Stimulated activated naive B cell treated with anti-CD40 and anti-IgM and Interleukin-4, amounts not matched to agents 10 μg/mL and 1 μg/mL and 100 μg/mL, for 72 hours (primary cell): ENCODE measurements at regions not wholly inside any gene's neighbourhood (a gene's known extent, or its start where the extent isn't known, plus 50 kb on each side); places are given as distances from the start of the nearest gene placed in this dataset.

Source experiments
- ATAC-seq, 2 donors: fragments of 150-1000 bp; cut with Tn5 transposase; replicated peaks; 2 replicates each; pipeline ENCODE4 v1.10.0; 2021; ENCODE audit warnings: moderate library complexity in 1 of 2
- DNase-seq: peaks from one replicate; pipeline ENCODE4 v3.0.0; 2021
- H3K27ac Mint-ChIP-seq: one replicate; pipeline ENCODE4 v1.8.0; 2022; ENCODE audit warnings: mild to moderate bottlenecking, mixed read lengths
- H3K27me3 Mint-ChIP-seq, 2 donors: one replicate each; pipeline ENCODE4 v1.8.0; 2022; ENCODE audit warnings: mixed read lengths in 2 of 2
- H3K36me3 Mint-ChIP-seq, 2 donors: one replicate each; pipeline ENCODE4 v1.8.0; 2022; ENCODE audit warnings: mixed read lengths in 2 of 2, mild to moderate bottlenecking in 1 of 2
- H3K4me1 Mint-ChIP-seq, 2 donors: one replicate each; pipeline ENCODE4 v1.8.0; 2022; ENCODE audit warnings: mixed read lengths in 2 of 2, mild to moderate bottlenecking in 1 of 2
- H3K4me3 Mint-ChIP-seq, 2 donors: one replicate each; pipeline ENCODE4 v1.8.0; 2022; ENCODE audit warnings: mild to moderate bottlenecking in 2 of 2, mixed read lengths in 2 of 2, moderate library complexity in 1 of 2
- H3K9me3 Mint-ChIP-seq, 2 donors: one replicate each; pipeline ENCODE4 v1.8.0; 2022; ENCODE audit warnings: mixed read lengths in 2 of 2, mild to moderate bottlenecking in 1 of 2

DNA sequence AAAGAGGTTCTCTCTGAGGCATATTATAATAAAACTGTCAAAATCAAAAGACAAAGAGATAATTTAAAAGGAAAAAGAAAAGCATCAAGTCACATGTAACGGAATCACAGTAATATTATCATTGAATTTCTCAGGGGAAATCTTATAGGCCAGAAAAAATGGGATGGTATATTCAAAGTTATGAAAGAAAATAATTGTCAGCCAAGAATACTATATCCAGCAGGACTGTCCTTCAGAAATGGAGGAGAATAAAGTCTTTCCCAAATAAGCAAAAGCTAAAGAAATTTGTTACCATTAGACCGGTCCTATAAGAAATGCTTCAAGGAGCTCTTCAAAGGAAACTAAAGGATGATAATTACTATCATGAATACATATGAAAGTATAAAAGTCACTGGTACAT is 342.0 kb upstream of the GRAMD2B start:
- DNase-seq (no peak), ATAC-seq (no peak)
- no peak overlapping the region for H3K4me3 Mint-ChIP-seq
- H3K4me1 Mint-ChIP-seq = no peaks in the 10 kb centered on the region
- H3K36me3 Mint-ChIP-seq = peaks cover 0 to 4% of the 10 kb centered on the region in 2 donors
- H3K27ac Mint-ChIP-seq = no peak overlapping the region
- peaks cover 8 to 11% of the 10 kb centered on the region in 2 donors for H3K27me3 Mint-ChIP-seq
- H3K9me3 Mint-ChIP-seq = peaks cover 20 to 28% of the 10 kb centered on the region in 2 donors

DNA sequence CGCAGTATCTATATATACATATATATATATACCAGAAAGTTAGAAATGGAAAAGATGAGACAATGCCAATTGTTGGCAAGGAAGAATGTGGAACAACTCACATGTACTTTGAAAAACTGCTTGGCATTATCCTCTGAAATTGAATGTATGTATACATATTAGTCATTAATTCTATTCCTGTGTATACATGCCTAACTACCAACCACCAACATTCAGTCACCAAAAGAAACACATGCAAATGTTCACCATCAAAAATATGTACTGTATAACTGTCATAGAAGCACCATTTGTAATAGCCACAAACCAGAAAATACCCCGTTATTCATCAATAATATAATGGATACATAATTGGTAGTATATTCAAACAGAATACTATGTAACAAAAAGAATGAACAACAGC is 330.2 kb upstream of the GRAMD2B start:
- peaks cover 15 to 23% of the 10 kb centered on the region in 2 donors for H3K9me3 Mint-ChIP-seq
- DNase-seq (no peak), ATAC-seq (no peak)
- H3K27ac Mint-ChIP-seq = no peak overlapping the region
- H3K27me3 Mint-ChIP-seq = no peaks in the 10 kb centered on the region
- no peak overlapping the region for H3K4me3 Mint-ChIP-seq
- H3K36me3 Mint-ChIP-seq = peaks cover 0 to 3% of the 10 kb centered on the region in 2 donors
- no peaks in the 10 kb centered on the region for H3K4me1 Mint-ChIP-seq

DNA sequence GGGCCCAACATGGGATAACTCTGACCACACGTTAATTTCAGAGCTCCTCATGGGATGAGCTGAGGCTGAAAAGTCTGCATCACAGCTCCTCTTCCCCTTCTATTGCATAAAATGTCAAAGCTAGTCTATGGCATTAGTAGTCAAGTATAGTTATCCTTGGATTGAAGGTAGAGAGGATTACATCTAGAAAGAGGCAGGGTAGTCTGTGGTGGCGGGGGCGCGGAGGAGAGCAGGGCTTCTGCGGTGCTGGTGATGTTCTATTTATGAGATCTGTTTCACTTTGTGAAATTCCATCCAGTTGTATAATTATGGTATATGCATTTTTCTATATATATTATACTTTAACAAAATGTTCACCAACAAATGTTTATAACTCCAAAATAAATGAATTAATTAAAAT is 329.5 kb upstream of the GRAMD2B start:
- ATAC-seq = no peak
- no peak overlapping the region for H3K27ac Mint-ChIP-seq
- no peak for DNase-seq
- H3K4me1 Mint-ChIP-seq = no peaks in the 10 kb centered on the region
- H3K27me3 Mint-ChIP-seq = no peaks in the 10 kb centered on the region
- H3K4me3 Mint-ChIP-seq = no peak overlapping the region
- peaks cover 0 to 2% of the 10 kb centered on the region in 2 donors for H3K36me3 Mint-ChIP-seq
- peaks cover 14 to 20% of the 10 kb centered on the region in 2 donors for H3K9me3 Mint-ChIP-seq

DNA sequence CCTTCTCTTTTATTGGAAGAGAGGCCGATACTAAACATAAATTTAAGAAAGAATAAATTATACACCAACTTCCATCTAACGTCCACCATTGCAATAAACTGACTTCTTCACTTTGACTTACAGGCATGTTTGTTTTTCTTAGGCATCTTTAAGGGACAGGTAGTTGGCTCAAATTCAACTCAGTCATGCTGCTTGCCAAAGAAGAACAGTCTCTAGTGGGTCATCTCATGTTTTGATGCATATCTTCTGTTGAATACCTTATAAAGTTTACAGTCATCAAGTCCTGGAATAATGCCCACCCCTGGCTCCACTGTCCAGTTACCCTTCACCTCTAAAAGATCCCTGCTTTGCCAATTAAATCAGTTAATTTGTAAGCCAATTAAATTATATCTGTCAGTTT is 328.2 kb upstream of the GRAMD2B start:
- H3K4me1 Mint-ChIP-seq = no peaks in the 10 kb centered on the region
- no peak for ATAC-seq

DNA sequence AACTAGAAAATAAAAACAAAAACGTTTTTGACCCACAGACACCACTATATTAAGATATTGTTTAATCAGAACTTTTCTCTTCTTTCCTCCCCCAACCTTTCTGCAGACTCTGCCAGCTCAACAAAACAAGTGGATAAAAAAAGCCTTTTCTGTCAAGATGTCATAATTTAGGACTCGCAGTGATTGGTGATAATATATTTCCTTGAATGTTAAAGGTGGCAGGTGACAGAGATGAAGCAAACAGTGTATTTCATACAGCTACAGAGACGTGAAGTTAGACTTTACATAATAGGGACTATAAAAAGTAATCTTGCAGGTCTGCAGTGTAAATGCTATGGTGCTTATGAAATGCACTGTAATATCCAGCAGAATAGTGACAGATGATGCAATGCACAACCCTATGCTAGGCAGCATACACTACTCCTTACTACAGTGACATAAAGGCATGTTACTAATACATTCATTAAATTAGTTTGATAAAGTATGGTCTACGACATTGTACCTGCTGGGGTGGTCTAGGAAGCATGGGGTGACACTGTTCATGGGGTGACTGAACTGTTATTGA is 326.7 kb upstream of the GRAMD2B start:
- Mint-ChIP-seq H3K27me3 (no peaks in the 10 kb centered on the region), H3K27ac (no peak overlapping the region), H3K4me3 (no peak overlapping the region), H3K36me3 (no peaks in the 10 kb centered on the region), H3K4me1 (no peaks in the 10 kb centered on the region), H3K9me3 (no peaks in the 10 kb centered on the region)
- DNase-seq = no peak
- ATAC-seq = no peak

More for the DNA sequence above, 328.2 kb upstream of the GRAMD2B start:
- no peak overlapping the region for H3K27ac Mint-ChIP-seq
- H3K4me3 Mint-ChIP-seq = no peak overlapping the region
- H3K9me3 Mint-ChIP-seq = peaks cover 10% of the 10 kb centered on the region in 2 donors
- H3K27me3 Mint-ChIP-seq = no peaks in the 10 kb centered on the region
- DNase-seq = no peak
- no peaks in the 10 kb centered on the region for H3K36me3 Mint-ChIP-seq

DNA sequence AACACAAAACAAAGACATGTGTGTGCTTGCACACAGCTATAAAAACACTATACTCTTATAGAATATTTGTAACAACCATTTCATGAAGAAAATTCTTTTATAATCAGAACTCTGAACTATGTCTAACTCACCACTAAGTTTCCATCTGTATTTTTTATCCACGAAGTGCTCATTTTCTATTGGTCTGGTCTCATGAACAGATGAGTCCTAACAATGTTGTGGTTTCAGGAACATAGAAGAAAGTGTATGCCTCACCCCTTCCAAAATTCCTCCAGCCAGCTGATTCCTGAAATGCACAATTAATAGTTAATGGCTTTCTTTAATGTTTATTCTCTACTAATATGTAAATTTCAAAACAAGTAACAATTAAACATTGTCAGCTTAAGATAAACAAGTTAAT is 325.3 kb upstream of the GRAMD2B start:
- no peak for ATAC-seq
- no peak for DNase-seq
- Mint-ChIP-seq H3K9me3 (no peaks in the 10 kb centered on the region), H3K27me3 (no peaks in the 10 kb centered on the region), H3K27ac (no peak overlapping the region), H3K36me3 (no peaks in the 10 kb centered on the region), H3K4me1 (no peaks in the 10 kb centered on the region), H3K4me3 (no peak overlapping the region)

DNA sequence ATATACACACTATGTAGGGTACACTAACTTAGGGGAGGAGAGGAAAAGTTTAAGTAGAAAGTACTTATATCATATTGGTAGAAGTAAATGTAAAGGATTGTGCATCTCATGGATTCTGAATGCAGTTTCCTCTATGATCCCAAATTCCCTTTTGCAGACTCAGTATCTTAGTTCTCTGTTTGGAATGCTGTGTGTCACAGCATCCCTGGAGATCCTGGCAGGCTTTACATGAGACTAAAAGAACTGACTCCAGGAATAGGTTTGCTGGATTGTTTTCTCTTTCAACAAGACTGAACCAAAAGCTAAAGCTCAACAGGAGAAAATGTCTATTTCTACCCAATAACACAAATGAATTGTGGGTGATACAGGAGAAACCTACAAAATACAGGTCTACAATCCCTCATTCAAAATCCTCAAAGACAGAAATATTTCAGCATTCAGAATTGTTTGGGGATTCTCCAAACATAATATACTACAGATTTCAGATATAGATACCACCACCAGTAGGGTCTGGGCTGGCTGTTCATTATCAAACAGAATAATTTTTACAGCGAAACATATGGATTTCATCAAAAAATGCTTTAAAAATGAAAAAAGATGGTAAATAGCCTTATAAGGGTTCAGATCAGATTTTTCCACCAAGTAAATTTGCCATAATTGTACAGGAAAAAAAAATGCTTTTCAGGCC is 324.7 kb upstream of the GRAMD2B start:
- Mint-ChIP-seq H3K4me1 (no peaks in the 10 kb centered on the region), H3K36me3 (no peaks in the 10 kb centered on the region), H3K27ac (no peak overlapping the region), H3K9me3 (no peaks in the 10 kb centered on the region), H3K27me3 (no peaks in the 10 kb centered on the region), H3K4me3 (no peak overlapping the region)
- ATAC-seq (no peak), DNase-seq (no peak)

DNA sequence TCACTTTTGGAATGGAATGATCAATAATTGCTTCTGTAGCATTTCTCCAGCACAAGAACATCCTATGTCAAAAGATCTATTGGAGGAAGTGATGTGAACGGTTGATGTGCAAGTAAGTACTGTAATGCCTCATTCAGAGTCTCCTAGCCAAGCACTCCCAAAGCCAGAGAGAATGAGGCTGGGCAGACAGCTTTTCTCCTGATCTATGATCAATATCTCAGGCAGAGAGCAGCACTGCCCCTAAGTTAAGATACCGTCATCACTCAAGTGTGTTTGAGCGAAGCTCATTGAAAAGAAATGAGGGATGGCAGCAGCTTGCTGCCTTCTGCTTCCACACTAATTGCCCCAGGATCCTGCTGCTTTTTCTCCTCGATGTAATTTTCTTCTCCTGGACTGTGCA is 324.1 kb upstream of the GRAMD2B start:
- ATAC-seq = no peak

DNA sequence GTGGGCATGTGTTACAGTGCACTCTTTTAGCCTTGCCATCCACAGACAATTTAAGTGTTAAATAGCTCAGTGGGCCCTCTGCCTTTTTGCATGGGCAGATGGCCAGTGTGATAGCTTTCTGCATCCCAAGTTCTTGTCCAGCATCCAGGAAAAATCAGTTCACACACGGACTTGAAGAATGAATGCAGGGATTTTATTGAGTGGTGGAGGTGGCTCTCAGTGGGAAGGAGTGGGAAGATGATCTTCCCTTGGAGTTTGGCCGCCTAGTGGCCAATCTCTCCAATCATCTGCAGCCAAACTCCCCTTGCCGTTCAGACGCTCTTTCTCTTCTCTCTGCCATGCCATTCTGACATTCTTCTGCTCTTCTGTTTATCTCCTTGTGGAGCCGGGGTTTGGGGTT is 322.4 kb upstream of the GRAMD2B start:
- no peak overlapping the region for H3K4me3 Mint-ChIP-seq
- no peaks in the 10 kb centered on the region for H3K27me3 Mint-ChIP-seq
- no peaks in the 10 kb centered on the region for H3K36me3 Mint-ChIP-seq
- H3K27ac Mint-ChIP-seq = no peak overlapping the region
- H3K4me1 Mint-ChIP-seq = no peaks in the 10 kb centered on the region
- no peak for DNase-seq
- no peak for ATAC-seq
- no peaks in the 10 kb centered on the region for H3K9me3 Mint-ChIP-seq

More for the DNA sequence above, 324.1 kb upstream of the GRAMD2B start:
- DNase-seq = no peak
- Mint-ChIP-seq H3K27me3 (no peaks in the 10 kb centered on the region), H3K36me3 (no peaks in the 10 kb centered on the region), H3K9me3 (no peaks in the 10 kb centered on the region), H3K4me1 (no peaks in the 10 kb centered on the region), H3K27ac (no peak overlapping the region), H3K4me3 (no peak overlapping the region)

DNA sequence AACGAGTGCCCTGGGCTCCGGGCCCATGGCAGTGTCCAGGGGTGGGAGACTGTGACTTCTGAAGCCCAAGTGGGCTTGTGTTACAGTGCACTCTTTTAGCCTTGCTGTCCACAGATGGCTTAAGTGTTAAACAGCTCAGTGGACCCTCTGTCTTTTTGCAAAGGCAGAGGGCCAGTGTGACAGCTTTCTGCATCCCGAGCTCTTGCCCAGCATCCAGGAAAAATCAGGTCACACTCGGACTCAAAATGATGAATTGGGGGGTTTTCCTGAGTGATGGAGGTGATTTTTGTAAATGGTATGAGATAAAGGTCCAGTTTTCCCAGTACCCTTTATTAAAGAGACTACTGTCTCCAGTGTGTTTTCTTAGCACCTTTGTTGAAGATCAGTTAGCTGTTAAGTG is 321.3 kb upstream of the GRAMD2B start:
- H3K36me3 Mint-ChIP-seq = no peaks in the 10 kb centered on the region
- H3K9me3 Mint-ChIP-seq = no peaks in the 10 kb centered on the region
- no peaks in the 10 kb centered on the region for H3K27me3 Mint-ChIP-seq
- no peak for DNase-seq
- H3K4me3 Mint-ChIP-seq = no peak overlapping the region
- H3K27ac Mint-ChIP-seq = no peak overlapping the region
- no peaks in the 10 kb centered on the region for H3K4me1 Mint-ChIP-seq
- no peak for ATAC-seq

DNA sequence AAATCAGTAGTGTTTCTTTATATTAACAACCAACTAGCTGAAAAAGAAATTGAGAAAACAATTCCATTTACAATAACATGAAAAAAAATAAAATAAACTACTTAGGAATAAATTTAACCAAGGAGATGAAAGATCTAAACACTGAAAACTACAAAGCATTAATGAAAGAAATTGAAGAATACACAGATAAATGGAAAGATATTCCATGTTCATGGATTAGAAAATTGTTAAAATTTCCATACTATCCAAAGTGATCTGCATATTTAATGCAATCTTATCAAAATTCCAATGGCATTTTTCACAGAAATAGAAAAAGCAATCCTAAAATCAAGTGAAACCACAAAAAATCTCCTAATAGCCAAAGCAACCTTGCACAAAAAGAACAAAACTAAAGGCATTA is 320.2 kb upstream of the GRAMD2B start:
- no peak for ATAC-seq
- Mint-ChIP-seq H3K9me3 (no peaks in the 10 kb centered on the region), H3K4me1 (no peaks in the 10 kb centered on the region), H3K27me3 (no peaks in the 10 kb centered on the region), H3K4me3 (no peak overlapping the region), H3K27ac (no peak overlapping the region), H3K36me3 (no peaks in the 10 kb centered on the region)
- no peak for DNase-seq

DNA sequence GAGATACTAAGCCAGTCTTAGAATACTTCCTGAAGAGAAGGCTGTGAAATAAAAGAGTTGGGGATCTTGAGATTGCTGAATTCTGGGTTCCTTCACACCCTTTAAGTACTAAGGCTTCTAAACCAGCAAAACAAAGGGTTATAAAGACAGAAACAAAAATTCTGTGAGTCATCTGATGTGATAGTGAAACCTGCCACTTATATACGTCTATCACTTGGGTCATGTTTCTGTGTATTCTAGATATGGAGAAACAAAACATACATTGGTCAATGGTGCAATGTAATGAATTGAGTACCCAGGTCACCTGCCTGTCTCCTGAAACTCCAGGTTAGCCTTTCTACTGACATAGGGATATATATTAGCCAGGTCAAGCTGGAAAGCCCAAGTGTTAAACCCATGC is 319.3 kb upstream of the GRAMD2B start:
- DNase-seq = no peak
- H3K9me3 Mint-ChIP-seq = no peaks in the 10 kb centered on the region
- H3K36me3 Mint-ChIP-seq = no peaks in the 10 kb centered on the region
- no peak for ATAC-seq
- H3K27me3 Mint-ChIP-seq = peaks cover 0 to 4% of the 10 kb centered on the region in 2 donors
- H3K4me3 Mint-ChIP-seq = no peak overlapping the region
- H3K4me1 Mint-ChIP-seq = no peaks in the 10 kb centered on the region
- H3K27ac Mint-ChIP-seq = no peak overlapping the region

DNA sequence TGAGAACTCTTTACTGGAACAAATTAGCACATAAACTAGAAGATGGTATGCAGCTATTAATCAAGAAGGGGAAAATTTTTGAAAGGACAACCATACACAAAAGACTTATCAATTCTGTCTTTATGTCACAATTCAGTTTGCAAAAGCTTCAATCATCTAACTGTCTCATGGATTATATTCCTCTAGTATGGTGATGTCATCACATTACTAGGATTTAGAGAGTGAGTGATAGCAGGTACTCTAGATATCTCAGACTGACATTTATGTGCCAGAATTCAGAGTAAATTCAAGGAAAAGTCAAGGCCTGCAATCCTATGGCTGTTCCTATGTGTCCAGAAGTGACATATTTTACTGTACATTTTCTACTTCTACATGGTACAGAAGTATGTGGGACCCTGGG is 318.9 kb upstream of the GRAMD2B start:
- no peak overlapping the region for H3K4me3 Mint-ChIP-seq
- H3K9me3 Mint-ChIP-seq = no peaks in the 10 kb centered on the region
- H3K27me3 Mint-ChIP-seq = peaks cover 0 to 4% of the 10 kb centered on the region in 2 donors
- no peak for ATAC-seq
- no peaks in the 10 kb centered on the region for H3K4me1 Mint-ChIP-seq
- H3K27ac Mint-ChIP-seq = no peak overlapping the region
- no peak for DNase-seq
- no peaks in the 10 kb centered on the region for H3K36me3 Mint-ChIP-seq

DNA sequence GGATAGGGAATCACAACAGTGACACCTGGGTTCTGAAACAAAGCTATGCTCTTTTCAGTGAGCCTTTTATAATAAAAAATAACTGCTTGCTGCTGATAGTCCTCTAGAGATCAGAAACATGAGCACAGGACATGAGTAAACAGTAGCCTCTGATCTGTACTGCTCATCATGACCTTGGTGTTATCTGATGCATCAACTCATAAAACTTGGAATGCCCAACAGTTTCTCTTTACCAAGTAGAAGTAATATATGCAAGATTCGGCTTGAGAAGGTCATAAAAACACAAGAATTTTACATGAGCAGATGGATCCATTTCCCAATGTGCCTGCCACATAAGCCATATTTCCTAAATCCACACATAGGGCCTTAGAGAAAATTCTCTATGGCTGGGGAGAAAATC is 318.3 kb upstream of the GRAMD2B start:
- Mint-ChIP-seq H3K36me3 (no peaks in the 10 kb centered on the region), H3K27ac (no peak overlapping the region), H3K4me1 (no peaks in the 10 kb centered on the region), H3K27me3 (peaks cover 0 to 4% of the 10 kb centered on the region in 2 donors), H3K9me3 (no peaks in the 10 kb centered on the region), H3K4me3 (no peak overlapping the region)
- DNase-seq (no peak), ATAC-seq (no peak)

DNA sequence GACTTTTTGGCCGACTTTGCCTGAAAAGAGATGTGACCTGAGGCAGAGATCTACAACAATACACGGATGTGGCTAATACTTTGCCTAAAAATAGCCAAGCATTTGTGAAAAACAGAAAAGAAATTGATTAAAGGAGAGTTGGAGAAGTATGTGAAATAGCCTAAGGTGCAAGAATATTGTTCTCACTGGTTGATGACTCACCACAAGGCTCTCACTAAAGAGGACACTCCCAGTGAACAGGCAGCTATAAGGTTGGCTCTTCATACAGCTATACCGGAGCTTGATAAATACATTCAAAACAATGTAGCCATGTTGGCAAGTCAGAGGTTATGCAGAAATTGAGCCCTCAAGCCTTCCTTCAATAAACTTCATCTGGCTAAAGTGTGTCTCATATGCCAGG is 317.2 kb upstream of the GRAMD2B start:
- no peak overlapping the region for H3K27ac Mint-ChIP-seq
- no peak for ATAC-seq
- H3K9me3 Mint-ChIP-seq = no peaks in the 10 kb centered on the region
- no peak overlapping the region for H3K4me3 Mint-ChIP-seq
- H3K27me3 Mint-ChIP-seq = peaks cover 0 to 4% of the 10 kb centered on the region in 2 donors
- no peak for DNase-seq
- no peaks in the 10 kb centered on the region for H3K36me3 Mint-ChIP-seq
- no peaks in the 10 kb centered on the region for H3K4me1 Mint-ChIP-seq
